Thyroid gland (tissue), 4 donors: ENCODE measurements at regions not wholly inside any gene's neighbourhood (a gene's known extent, or its start where the extent isn't known, plus 50 kb on each side); places are given as distances from the start of the nearest gene placed in this dataset.

Source experiments
- POLR2A ChIP-seq, 2 donors: fragments of 450-650 bp; IDR thresholded peaks; one replicate each; pipeline ENCODE4 v1.6.1; 2017; ENCODE audit warnings: antibody characterized with exemption in 2 of 2, mild to moderate bottlenecking in 2 of 2, moderate library complexity in 1 of 2
- TF ChIP-seq, protein P1 (sequence below), 6 experiments: fragments of 200-600 bp in 3 of 6; fragments of 450-650 bp in 3 of 6; sonication (generic) in 3 of 6; IDR thresholded peaks; one replicate each; pipeline ENCODE4 v1.5.1; 2016 to 2019; ENCODE audit warnings: antibody characterized with exemption in 6 of 6, mild to moderate bottlenecking in 2 of 6, inconsistent platforms in 1 of 6, moderate library complexity in 1 of 6

DNA sequence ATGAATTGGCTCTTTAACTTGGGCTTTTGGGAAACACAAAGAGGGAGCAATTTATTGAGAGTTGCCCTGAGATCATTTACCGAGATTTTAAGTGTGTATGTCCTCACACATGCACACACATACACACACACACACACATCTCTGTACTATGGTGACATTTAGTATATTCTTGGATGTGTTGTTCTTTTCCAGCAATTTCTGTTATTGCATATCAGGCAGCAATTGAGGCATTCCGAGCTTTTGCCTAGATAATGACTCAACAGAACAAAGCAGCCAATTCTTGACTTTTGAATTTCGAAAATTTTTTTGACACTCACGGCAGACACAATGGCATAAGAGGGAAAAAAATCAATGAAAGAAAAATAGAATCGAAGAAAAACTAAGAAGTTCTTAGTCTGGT is 248.5 kb downstream of the DUSP6 start:
- TF ChIP-seq POLR2A (IDR thresholded peaks at IDR 0.05): no peak
- TF ChIP-seq, protein P1, sequence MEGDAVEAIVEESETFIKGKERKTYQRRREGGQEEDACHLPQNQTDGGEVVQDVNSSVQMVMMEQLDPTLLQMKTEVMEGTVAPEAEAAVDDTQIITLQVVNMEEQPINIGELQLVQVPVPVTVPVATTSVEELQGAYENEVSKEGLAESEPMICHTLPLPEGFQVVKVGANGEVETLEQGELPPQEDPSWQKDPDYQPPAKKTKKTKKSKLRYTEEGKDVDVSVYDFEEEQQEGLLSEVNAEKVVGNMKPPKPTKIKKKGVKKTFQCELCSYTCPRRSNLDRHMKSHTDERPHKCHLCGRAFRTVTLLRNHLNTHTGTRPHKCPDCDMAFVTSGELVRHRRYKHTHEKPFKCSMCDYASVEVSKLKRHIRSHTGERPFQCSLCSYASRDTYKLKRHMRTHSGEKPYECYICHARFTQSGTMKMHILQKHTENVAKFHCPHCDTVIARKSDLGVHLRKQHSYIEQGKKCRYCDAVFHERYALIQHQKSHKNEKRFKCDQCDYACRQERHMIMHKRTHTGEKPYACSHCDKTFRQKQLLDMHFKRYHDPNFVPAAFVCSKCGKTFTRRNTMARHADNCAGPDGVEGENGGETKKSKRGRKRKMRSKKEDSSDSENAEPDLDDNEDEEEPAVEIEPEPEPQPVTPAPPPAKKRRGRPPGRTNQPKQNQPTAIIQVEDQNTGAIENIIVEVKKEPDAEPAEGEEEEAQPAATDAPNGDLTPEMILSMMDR (IDR thresholded peaks at IDR 0.05): no peak
